GM12891 (cell line): ENCODE measurements at regions not wholly inside any gene's neighbourhood (a gene's known extent, or its start where the extent isn't known, plus 50 kb on each side); places are given as distances from the start of the nearest gene placed in this dataset.
A peak's percentile ranks its signal among the peaks of the same experiment; 100 is the strongest.

Source experiments
- DNase-seq: peaks from one replicate; pipeline ENCODE4 v3.0.0; 2011; ENCODE audit warnings: low spot score; ENCODE audit not compliant: insufficient read length
- FAIRE-seq: peaks from 2 replicates; lab custom pipeline; 2011; peaks lifted over from hg19 to GRCh38; lab: Jason Lieb, UNC
- PAX5 ChIP-seq: IDR thresholded peaks from 2 replicates; pipeline ENCODE4 v1.6.1; 2011; ENCODE audit warnings: low read length, moderate library complexity, mild to moderate bottlenecking; ENCODE audit not compliant: insufficient read depth, severe bottlenecking
- POLR2A ChIP-seq: IDR thresholded peaks from 2 replicates; pipeline ENCODE4 v1.6.1; 2011; ENCODE audit warnings: low read depth, low read length, control low read depth
- POLR2AphosphoS5 ChIP-seq: IDR thresholded peaks from 2 replicates; pipeline ENCODE4 v1.6.1; 2011; ENCODE audit warnings: low read depth, low read length, control low read depth
- POU2F2 ChIP-seq: IDR thresholded peaks from 2 replicates; pipeline ENCODE4 v1.6.1; 2011; ENCODE audit warnings: low read depth, mild to moderate bottlenecking, control low read depth, low read length, moderate library complexity
- SPI1 ChIP-seq: IDR thresholded peaks from 2 replicates; pipeline ENCODE4 v1.6.1; 2011; ENCODE audit warnings: low read depth, low read length, control low read depth
- TAF1 ChIP-seq: IDR thresholded peaks from 2 replicates; pipeline ENCODE4 v1.6.1; 2011; ENCODE audit warnings: low read depth, low read length, control low read depth

- TF ChIP-seq TAF1 (no peak), POLR2A (no peak), PAX5 (no peak), POLR2AphosphoS5 (no peak), SPI1 (no peak), POU2F2 (no peak)
These were observed 72.3 kb upstream of the RIOK3 start for GRCh38 chr18:23380817-23381216.

DNA sequence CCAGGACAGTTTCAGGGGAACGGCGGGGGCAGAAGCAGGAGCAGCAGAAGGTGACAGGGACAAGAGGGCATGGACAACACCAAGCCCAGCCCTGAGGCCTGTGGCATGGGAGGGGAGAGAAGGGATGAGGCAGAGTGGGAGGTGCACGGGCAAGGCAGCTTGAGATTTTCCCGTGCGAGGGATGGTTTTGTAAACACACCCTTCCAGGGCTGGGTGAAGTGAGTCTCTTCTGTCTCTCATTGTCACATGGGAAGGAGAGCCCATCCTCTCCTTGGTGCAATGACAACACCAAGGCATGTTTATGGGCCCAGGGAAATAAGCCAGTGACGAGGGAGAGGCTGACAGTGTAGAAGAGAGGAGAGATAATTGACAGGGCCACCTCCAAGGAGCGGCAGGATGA is 69.6 kb upstream of the RIOK3 start:
- DNase-seq (no peak), FAIRE-seq (no peak)
- TF ChIP-seq POLR2A (no peak), TAF1 (no peak), POU2F2 (no peak), PAX5 (no peak), POLR2AphosphoS5 (no peak), SPI1 (no peak)

More at GRCh38 chr18:23380817-23381216, 72.3 kb upstream of the RIOK3 start:
- no peak for FAIRE-seq
- no peak for DNase-seq

- DNase-seq (no peak), FAIRE-seq (peak; percentile 63)
- TF ChIP-seq SPI1: no peak
- no peak for TF ChIP-seq TAF1
- no peak for TF ChIP-seq POLR2AphosphoS5
- no peak for TF ChIP-seq POU2F2
- TF ChIP-seq POLR2A: no peak
- no peak for TF ChIP-seq PAX5
These were observed 68.0 kb upstream of the RIOK3 start for GRCh38 chr18:23384778-23385736.

GRCh38 chr18:23386317-23386716 is 66.8 kb upstream of the RIOK3 start:
- TF ChIP-seq PAX5: no peak
- no peak for TF ChIP-seq POU2F2
- no peak for TF ChIP-seq TAF1
- TF ChIP-seq POLR2AphosphoS5: no peak
- no peak for TF ChIP-seq SPI1
- no peak for TF ChIP-seq POLR2A
- DNase-seq (no peak), FAIRE-seq (no peak)

GRCh38 chr18:23387265-23387664 is 65.8 kb upstream of the RIOK3 start:
- TF ChIP-seq POU2F2: no peak
- TF ChIP-seq POLR2AphosphoS5: no peak
- no peak for TF ChIP-seq POLR2A
- TF ChIP-seq SPI1: no peak
- no peak for TF ChIP-seq PAX5
- FAIRE-seq: no peak
- DNase-seq: no peak

- no peak for DNase-seq
- TF ChIP-seq TAF1: no peak
- no peak for TF ChIP-seq POLR2AphosphoS5
- TF ChIP-seq POLR2A: no peak
- no peak for TF ChIP-seq POU2F2
- no peak for TF ChIP-seq PAX5
- no peak for TF ChIP-seq SPI1
- FAIRE-seq: no peak
These were observed 64.7 kb upstream of the RIOK3 start for GRCh38 chr18:23388357-23388756.

DNA sequence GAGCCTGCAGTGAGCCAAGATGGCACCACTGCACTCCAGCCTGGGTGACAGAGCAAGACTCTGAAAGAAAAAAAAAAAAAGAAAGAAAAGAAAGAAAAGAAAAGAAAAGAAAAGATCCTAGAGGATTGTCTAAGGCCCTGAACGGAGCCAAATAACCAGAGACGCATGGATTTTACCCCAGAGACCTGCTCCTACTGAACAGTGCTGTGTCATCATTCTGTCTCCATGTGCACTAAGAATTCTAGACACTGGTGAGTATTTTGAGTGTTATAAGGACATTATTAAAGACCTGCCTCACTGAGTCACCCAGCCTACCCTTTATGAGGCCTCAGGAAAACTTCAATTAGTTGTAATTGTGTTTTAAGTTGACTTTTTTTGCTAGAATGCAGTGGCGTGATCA is 61.9 kb upstream of the RIOK3 start:
- FAIRE-seq (no peak), DNase-seq (no peak)
- TF ChIP-seq PAX5 (no peak), POLR2AphosphoS5 (no peak)

DNA sequence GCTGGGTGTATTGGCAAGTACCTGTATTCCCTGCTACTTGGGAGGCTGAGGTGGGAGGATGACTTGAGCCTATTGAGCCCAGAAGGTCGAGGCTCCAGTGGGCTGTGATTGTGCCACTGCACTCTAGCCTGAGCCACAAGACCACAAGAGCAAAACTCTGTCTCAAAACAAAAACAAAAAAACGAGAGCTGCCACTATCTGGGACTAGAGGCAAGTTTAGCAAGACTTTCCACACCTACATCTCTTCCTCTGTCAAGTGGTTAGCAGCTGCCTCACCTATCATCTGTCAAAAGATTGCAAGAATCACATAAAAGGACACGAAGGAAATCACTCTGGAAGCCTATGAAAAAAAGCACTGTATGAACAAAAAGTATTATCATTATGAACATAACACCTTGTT is 55.2 kb upstream of the RIOK3 start:
- FAIRE-seq (no peak), DNase-seq (no peak)
- TF ChIP-seq POLR2A (no peak), POLR2AphosphoS5 (no peak), POU2F2 (no peak), TAF1 (no peak), PAX5 (no peak), SPI1 (no peak)

DNA sequence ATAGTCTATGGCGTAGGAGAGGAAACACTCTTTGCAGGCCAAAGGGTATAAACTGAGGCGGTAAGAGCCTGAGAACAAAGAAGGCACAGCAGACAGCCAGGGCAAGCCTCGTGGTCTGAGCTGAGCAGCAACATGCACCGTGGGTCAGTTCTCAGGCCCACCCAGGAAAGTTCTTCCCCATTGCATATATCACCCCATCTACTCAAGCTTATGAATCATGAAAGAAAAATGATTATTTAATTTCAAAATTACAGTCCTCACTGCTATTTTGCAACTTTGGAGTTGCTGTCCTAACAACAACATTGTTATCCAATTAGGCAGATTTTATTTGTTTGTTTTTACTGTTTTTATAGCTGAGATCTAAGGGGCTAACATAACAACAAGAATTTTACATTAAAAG is 54.7 kb upstream of the RIOK3 start:
- TF ChIP-seq PAX5: no peak
- no peak for TF ChIP-seq POU2F2
- no peak for TF ChIP-seq TAF1
- TF ChIP-seq POLR2A: no peak
- DNase-seq (no peak), FAIRE-seq (no peak)

GRCh38 chr18:23399067-23399466 is 54.0 kb upstream of the RIOK3 start:
- FAIRE-seq (no peak), DNase-seq (no peak)
- TF ChIP-seq SPI1: no peak
- TF ChIP-seq PAX5: no peak
- TF ChIP-seq POU2F2: no peak
- no peak for TF ChIP-seq POLR2A
- TF ChIP-seq POLR2AphosphoS5: no peak
- no peak for TF ChIP-seq TAF1
